A549 (cell line): ENCODE measurements at regions not wholly inside any gene's neighbourhood (a gene's known extent, or its start where the extent isn't known, plus 50 kb on each side); places are given as distances from the start of the nearest gene placed in this dataset.
A peak's percentile ranks its signal among the peaks of the same experiment; 100 is the strongest.

Experiments
- ATAC-seq, 2 experiments: fragments of 200-7000 bp in 1 of 2; fragments of >200 bp in 1 of 2; cut with Nextera tagmentation in 1 of 2; cut with Tn5 transposase in 1 of 2; 3 replicates each; pipeline versions ENCODE4 v1.8.0 to v1.9.1; 2018 to 2020; ENCODE audit warnings: mild to moderate bottlenecking in 1 of 2, moderate library complexity in 1 of 2
- CTCF ChIA-PET: fragments of 300-600 bp; sonication (Branson Sonifier 250); formaldehyde crosslinking; extraction: SDS; loops from one replicate; lab custom pipeline; 2021; ENCODE audit warnings: antibody characterized with exemption, inconsistent platforms; lab: Yijun Ruan, JAX
- POLR2A ChIA-PET: fragments of 350-600 bp; formaldehyde crosslinking; extraction: SDS; loops from one replicate; lab custom pipeline; 2021; ENCODE audit warnings: antibody characterized with exemption, inconsistent platforms; lab: Yijun Ruan, JAX
- DNase-seq, 2 experiments: peaks; one replicate each; pipeline versions ENCODE4 v3.0.0 to v3.0.0-alpha.2; 2011 to 2016; ENCODE audit warnings: low read depth in 1 of 2, low spot score in 1 of 2
- FAIRE-seq: peaks from 2 replicates; lab custom pipeline; 2011; peaks lifted over from hg19 to GRCh38; lab: Jason Lieb, UNC
- H3K27ac ChIP-seq, 2 experiments: fragments of >200 bp; sonication (Bioruptor Twin); formaldehyde crosslinking; 3 replicates each; pipeline ENCODE4 v1.5.1; 2016 to 2017
- H3K4me1 ChIP-seq: fragments of >200 bp; sonication (Bioruptor Twin); formaldehyde crosslinking; 3 replicates; pipeline ENCODE4 v1.6.1; 2016
- H3K4me2 ChIP-seq: fragments of >200 bp; sonication (Bioruptor Twin); formaldehyde crosslinking; 3 replicates; pipeline ENCODE4 v1.6.1; 2016
- H3K4me3 ChIP-seq: fragments of >200 bp; sonication (Bioruptor Twin); formaldehyde crosslinking; 3 replicates; pipeline ENCODE4 v1.5.1; 2016
- H3K9me3 ChIP-seq: fragments of >200 bp; sonication (Bioruptor Twin); formaldehyde crosslinking; 3 replicates; pipeline ENCODE4 v1.6.1; 2016
- CBX2 ChIP-seq: fragments of 200-600 bp; sonication (generic); IDR thresholded peaks from 2 replicates; pipeline ENCODE4 v1.6.1; 2016; ENCODE audit warnings: low read depth, mild to moderate bottlenecking, borderline replicate concordance
- CEBPB ChIP-seq, 2 experiments: fragments of >200 bp in 1 of 2; sonication (Bioruptor Twin) in 1 of 2; formaldehyde crosslinking in 1 of 2; IDR thresholded peaks; 2 replicates each; pipeline ENCODE4 v1.6.1; 2012 to 2016
- EP300 ChIP-seq, 2 experiments: fragments of >200 bp; sonication (Bioruptor Twin); formaldehyde crosslinking; IDR thresholded peaks; 2 replicates in 1 of 2; 3 replicates in 1 of 2; pipeline ENCODE4 v1.6.1; 2016 to 2017
- FOSL2 ChIP-seq, 2 experiments: fragments of 450-650 bp in 1 of 2; fragments of >200 bp in 1 of 2; sonication (Bioruptor Twin) in 1 of 2; formaldehyde crosslinking; IDR thresholded peaks; 2 replicates each; pipeline versions ENCODE4 v1.5.0 to v1.6.1; 2016 to 2020; ENCODE audit warnings: mild to moderate bottlenecking in 1 of 2, moderate library complexity in 1 of 2
- GATA3 ChIP-seq: IDR thresholded peaks from 2 replicates; pipeline ENCODE4 v1.6.1; 2012; ENCODE audit warnings: borderline replicate concordance
- HOXA7 ChIP-seq: fragments of 250-450 bp; sonication (Bioruptor Pico); IDR thresholded peaks from 2 replicates; pipeline ENCODE4 v1.5.0; 2020; ENCODE audit warnings: mild to moderate bottlenecking, moderate library complexity
- KDM1A ChIP-seq: fragments of 200-600 bp; sonication (generic); IDR thresholded peaks from 2 replicates; pipeline ENCODE4 v1.6.1; 2016; ENCODE audit warnings: low read depth, mild to moderate bottlenecking
- MYC ChIP-seq: IDR thresholded peaks from 2 replicates; pipeline ENCODE4 v1.6.1; 2012; ENCODE audit warnings: mild to moderate bottlenecking, inconsistent platforms, low read length, improper control_type of control experiment, borderline replicate concordance
- POLR2A ChIP-seq: IDR thresholded peaks from 2 replicates; pipeline ENCODE4 v1.6.1; 2012; ENCODE audit warnings: mild to moderate bottlenecking, low read length
- POLR2AphosphoS2 ChIP-seq: conservative IDR thresholded peaks from 2 replicates; pipeline ENCODE4 v1.6.1; 2012; ENCODE audit warnings: low read length, improper control_type of control experiment, inconsistent platforms
- RAD21 ChIP-seq, 2 experiments: fragments of >200 bp in 1 of 2; sonication (Bioruptor Twin) in 1 of 2; formaldehyde crosslinking in 1 of 2; IDR thresholded peaks in 1 of 2; conservative IDR thresholded peaks in 1 of 2; 2 replicates in 1 of 2; 3 replicates in 1 of 2; pipeline ENCODE4 v1.6.1; 2012 to 2018; ENCODE audit warnings: inconsistent platforms in 1 of 2
- RCOR1 ChIP-seq: fragments of 150-350 bp; IDR thresholded peaks from 2 replicates; pipeline ENCODE4 v1.6.1; 2014; ENCODE audit warnings: antibody characterized with exemption, low read length, low read depth
- RFX5 ChIP-seq: fragments of 450-650 bp; IDR thresholded peaks from 2 replicates; pipeline ENCODE4 v1.7.1; 2014; ENCODE audit warnings: antibody characterized with exemption, mild to moderate bottlenecking, moderate library complexity
- RNF2 ChIP-seq: fragments of 200-600 bp; sonication (generic); IDR thresholded peaks from 2 replicates; pipeline ENCODE4 v1.6.1; 2016; ENCODE audit warnings: low read depth, mild to moderate bottlenecking, antibody characterized with exemption, moderate library complexity, borderline replicate concordance
- SMC3 ChIP-seq: fragments of >200 bp; sonication (Bioruptor Twin); formaldehyde crosslinking; IDR thresholded peaks from 3 replicates; pipeline ENCODE4 v1.6.1; 2018; ENCODE audit warnings: inconsistent platforms
- SREBF2 ChIP-seq: fragments of 450-650 bp; IDR thresholded peaks from 2 replicates; pipeline ENCODE4 v1.6.1; 2014; ENCODE audit warnings: mild to moderate bottlenecking, moderate library complexity
- TFCP2L1 ChIP-seq: fragments of 250-450 bp; sonication (Bioruptor Pico); IDR thresholded peaks from 2 replicates; pipeline ENCODE4 v1.5.0; 2021; ENCODE audit warnings: mild to moderate bottlenecking
- ZFP36 ChIP-seq: fragments of 450-650 bp; IDR thresholded peaks from 2 replicates; pipeline ENCODE4 v1.6.1; 2014; ENCODE audit warnings: borderline replicate concordance; ENCODE audit not compliant: partially characterized antibody
- ZNF302 ChIP-seq: fragments of 250-450 bp; sonication (Bioruptor Pico); IDR thresholded peaks from 2 replicates; pipeline ENCODE4 v1.9.0; 2021; ENCODE audit warnings: inconsistent platforms, mild to moderate bottlenecking, moderate library complexity
- WGBS: methylation state at CpG from one replicate; pipeline ENCODE4 v1.1.6; 2017; ENCODE audit errors: missing lambda C conversion rate; 5-methylcytosine and 5-hydroxymethylcytosine counted together
- TF ChIP-seq, protein P1 (sequence below): fragments of >200 bp; sonication (Bioruptor Twin); formaldehyde crosslinking; IDR thresholded peaks from 2 replicates; pipeline ENCODE4 v1.6.1; 2016
- TF ChIP-seq, protein P2 (sequence below): IDR thresholded peaks from 2 replicates; pipeline ENCODE4 v1.6.1; 2012; ENCODE audit warnings: low read depth, borderline replicate concordance

DNA sequence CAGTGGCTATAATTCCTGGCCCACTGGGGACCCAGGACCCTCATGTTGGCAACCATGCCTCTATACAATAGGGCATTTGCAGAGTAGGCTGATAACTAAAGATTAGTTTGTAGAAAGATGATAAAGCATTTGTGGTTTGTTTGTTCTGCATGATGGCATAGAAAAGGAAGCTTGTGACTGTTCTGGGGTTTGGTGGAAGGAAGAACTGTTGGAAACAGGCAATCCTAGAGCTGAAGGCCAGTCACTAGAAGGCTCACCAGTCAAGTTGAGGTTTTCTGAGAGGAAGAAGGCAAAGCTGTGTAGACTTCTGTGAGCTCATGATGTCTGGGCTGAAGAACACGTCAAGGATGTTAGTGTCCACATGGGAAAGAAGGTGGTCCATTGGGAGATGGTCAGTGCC, 140.3 kb upstream of the VANGL1 start:
- peaks cover 14% of the 10 kb centered on the region for H3K4me1 ChIP-seq
- no peak overlapping the region for H3K4me3 ChIP-seq
- WGBS = 60% methylated on average over 1 of the region's 1 CpG
- H3K27ac ChIP-seq = no peak overlapping the region
- H3K4me2 ChIP-seq = no peak overlapping the region
- CTCF ChIA-PET = interaction anchor here (2.1 kb wide), 1 partner anchor 363 kb away, joined by 8 read pairs; no protein-coding TSS in a partner anchor
- H3K9me3 ChIP-seq = no peaks in the 10 kb centered on the region
- TF ChIP-seq TFCP2L1 (CRISPR knock-in tag) = no peak
- no peak for TF ChIP-seq MYC
- no peak for TF ChIP-seq FOSL2 (IDR thresholded peaks at IDR 0.05)
- no peak for TF ChIP-seq FOSL2 (CRISPR knock-in tag; IDR thresholded peaks at IDR 0.05)
- no peak for TF ChIP-seq EP300 (IDR thresholded peaks at IDR 0.05)
- TF ChIP-seq SMC3 = no peak
- TF ChIP-seq HOXA7 (CRISPR knock-in tag) = no peak
- no peak for TF ChIP-seq POLR2AphosphoS2
- TF ChIP-seq, all 56 proteins: peak for 0
- ATAC-seq (no peak), DNase-seq (no peak), FAIRE-seq (no peak)
- POLR2A ChIA-PET = no interaction called here

DNA sequence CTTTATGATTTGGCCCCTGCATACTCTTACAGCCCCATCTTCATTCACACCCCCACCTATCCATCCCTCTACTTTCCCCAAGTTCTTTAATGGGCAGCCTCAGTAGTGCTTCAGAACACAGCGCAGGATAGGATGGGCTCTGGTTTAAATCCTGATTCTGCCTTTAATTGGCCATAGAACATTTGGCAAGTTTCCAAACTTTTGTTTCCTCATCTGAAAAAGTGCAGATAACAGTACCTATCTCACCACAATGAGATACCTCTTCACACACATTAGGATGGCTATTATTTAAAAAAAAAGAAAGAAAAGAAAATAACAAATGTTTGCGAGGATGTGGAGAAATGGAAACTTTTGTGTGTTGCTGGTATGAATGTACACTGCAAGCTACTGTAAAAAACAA, 142.5 kb upstream of the VANGL1 start:
- POLR2A ChIA-PET = no interaction called here
- WGBS = 89% methylated on average over 2 of the region's 2 CpGs

DNA sequence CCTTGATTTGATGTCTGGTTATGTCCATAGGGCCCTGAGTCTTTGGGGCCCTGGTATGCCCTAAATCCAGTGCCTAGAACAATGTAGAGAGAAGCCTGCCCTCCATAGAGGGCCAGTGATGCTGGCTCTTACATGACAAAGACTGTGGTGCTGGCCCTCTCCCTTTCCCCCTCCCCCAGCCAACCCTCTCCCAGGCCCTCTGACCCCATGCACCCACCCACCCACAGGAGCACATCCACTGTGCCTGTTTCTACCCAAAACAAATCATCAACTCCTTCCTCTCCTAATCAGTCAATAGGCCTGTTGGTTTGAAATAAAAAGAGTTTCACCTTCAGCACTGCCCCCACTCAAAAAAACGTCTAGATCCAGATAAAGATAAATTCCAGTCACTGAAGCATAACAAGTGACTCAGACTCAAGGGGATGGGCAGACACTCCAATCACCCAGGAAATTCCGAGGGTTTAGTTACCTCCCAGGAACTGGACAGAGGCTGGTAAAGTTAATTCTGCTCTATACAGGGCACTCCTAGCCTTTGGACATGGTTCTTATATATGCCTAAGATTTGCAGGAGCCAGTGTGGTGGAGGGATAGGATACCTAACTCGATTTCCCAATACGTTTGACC, 144.8 kb upstream of the VANGL1 start:
- Histone ChIP-seq H3K9me3 (no peaks in the 10 kb centered on the region), H3K4me3 (no peak overlapping the region), H3K4me1 (peaks cover 22% of the 10 kb centered on the region), H3K4me2 (peak overlapping the region; percentile 59), H3K27ac (peak overlapping the region; percentile 64 to 74)
- FAIRE-seq = no peak
- ChIA-PET POLR2A (no interaction called here), CTCF (no interaction called here)
- ATAC-seq = peak; percentile 80 to 81
- WGBS = 17% methylated on average over 4 of the region's 4 CpGs
- peak; percentile 69; the same call in 1 of the 2 replicates for TF ChIP-seq GATA3
- TF ChIP-seq, protein P1, sequence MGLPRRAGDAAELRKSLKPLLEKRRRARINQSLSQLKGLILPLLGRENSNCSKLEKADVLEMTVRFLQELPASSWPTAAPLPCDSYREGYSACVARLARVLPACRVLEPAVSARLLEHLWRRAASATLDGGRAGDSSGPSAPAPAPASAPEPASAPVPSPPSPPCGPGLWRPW = no peak
- no peak for TF ChIP-seq RNF2
- no peak for TF ChIP-seq FOSL2 (IDR thresholded peaks at IDR 0.05)
- peak; percentile 54 for TF ChIP-seq FOSL2 (CRISPR knock-in tag; IDR thresholded peaks at IDR 0.05)
- peak; percentile 14 to 51 for DNase-seq

More for the DNA sequence above, 142.5 kb upstream of the VANGL1 start:
- Histone ChIP-seq H3K9me3 (no peaks in the 10 kb centered on the region), H3K4me3 (no peak overlapping the region), H3K4me2 (no peak overlapping the region), H3K4me1 (peaks cover 22% of the 10 kb centered on the region), H3K27ac (no peak overlapping the region)
- ATAC-seq (no peak), DNase-seq (no peak), FAIRE-seq (no peak)
- CTCF ChIA-PET = interaction anchor here (0.7 to 2.1 kb wide), 2 partner anchors 10 to 361 kb away, joined by 3 to 8 read pairs; no protein-coding TSS in a partner anchor
- TF ChIP-seq RFX5 = no peak
- TF ChIP-seq, protein P2, sequence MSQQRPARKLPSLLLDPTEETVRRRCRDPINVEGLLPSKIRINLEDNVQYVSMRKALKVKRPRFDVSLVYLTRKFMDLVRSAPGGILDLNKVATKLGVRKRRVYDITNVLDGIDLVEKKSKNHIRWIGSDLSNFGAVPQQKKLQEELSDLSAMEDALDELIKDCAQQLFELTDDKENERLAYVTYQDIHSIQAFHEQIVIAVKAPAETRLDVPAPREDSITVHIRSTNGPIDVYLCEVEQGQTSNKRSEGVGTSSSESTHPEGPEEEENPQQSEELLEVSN = no peak
- no peak for TF ChIP-seq ZNF302 (CRISPR knock-in tag)
- TF ChIP-seq CEBPB (IDR thresholded peaks at IDR 0.05) = no peak
- TF ChIP-seq KDM1A = no peak
- TF ChIP-seq ZFP36 = no peak
- no peak for TF ChIP-seq RCOR1
- no peak for TF ChIP-seq POLR2A
- no peak for TF ChIP-seq SMC3
- no peak for TF ChIP-seq RAD21 (conservative IDR thresholded peaks at IDR 0.05 in 1 of 2, IDR thresholded peaks at IDR 0.05 in 1 of 2)
- TF ChIP-seq, protein P1 = no peak
- no peak for TF ChIP-seq SREBF2
- no peak for TF ChIP-seq GATA3
- TF ChIP-seq CBX2 = no peak
